ENCODE measurements at regions not wholly inside any gene's neighbourhood (a gene's known extent, or its start where the extent isn't known, plus 50 kb on each side); places are given as distances from the start of the nearest gene placed in this dataset.

- no peaks in the 10 kb centered on the region for H3K36me3 ChIP-seq (ENCODE audit: control insufficient read depth in 1 of 2, insufficient read depth in 2 of 2, low read length in 2 of 2)
- POLR2A ChIA-PET, result no interaction called here
- no peaks in the 10 kb centered on the region for H4K20me1 ChIP-seq (ENCODE audit: insufficient read depth)
- no peaks in the 10 kb centered on the region for H3K9me2 ChIP-seq (ENCODE audit: insufficient read depth)
- H3K4me1 ChIP-seq (ENCODE audit: control insufficient read depth in 1 of 2, insufficient read depth in 2 of 2, low read length in 2 of 2), result no peaks in the 10 kb centered on the region
- no peak overlapping the region for H3K4me3 ChIP-seq (replicated peaks in 1 of 2; ENCODE audit: low read depth in 1 of 2, low read length in 2 of 2)
- H3K4me2 ChIP-seq (ENCODE audit: low read length), result no peak overlapping the region
- no peak for TF ChIP-seq EGR1 (IDR thresholded peaks at IDR 0.05; ENCODE audit: low read depth)
- no peak for TF ChIP-seq CTCF (IDR thresholded peaks at IDR 0.05 in 2 of 3, conservative IDR thresholded peaks at IDR 0.05 in 1 of 3; ENCODE audit: borderline replicate concordance in 1 of 3, insufficient read depth in 1 of 3, low read depth in 2 of 3, low read length in 2 of 3)
- TF ChIP-seq EZH2phosphoT487 (IDR thresholded peaks at IDR 0.05; ENCODE audit: borderline replicate concordance), result no peak
- TF ChIP-seq SIN3A (IDR thresholded peaks at IDR 0.05; ENCODE audit: low read depth), result no peak
- TF ChIP-seq REST (IDR thresholded peaks at IDR 0.05; ENCODE audit: low read depth), result no peak
- no peak for TF ChIP-seq SP1 (IDR thresholded peaks at IDR 0.05; ENCODE audit: low read depth)
- no peak for TF ChIP-seq YY1 (IDR thresholded peaks at IDR 0.05; ENCODE audit: extremely low read depth, insufficient replicate concordance, low read depth, low read length)
- TF ChIP-seq ZBTB33 (IDR thresholded peaks at IDR 0.05; ENCODE audit: extremely low read depth, insufficient replicate concordance, low read length), result no peak
- no peak for TF ChIP-seq SRF (IDR thresholded peaks at IDR 0.05; ENCODE audit: low read depth)
- TF ChIP-seq TCF7L2 (IDR thresholded peaks at IDR 0.05; ENCODE audit: borderline replicate concordance, extremely low read depth, insufficient read depth, insufficient read length), result no peak
- TF ChIP-seq POLR2AphosphoS5 (IDR thresholded peaks at IDR 0.05; ENCODE audit: low read depth, low read length), result no peak
- TF ChIP-seq ATF3 (IDR thresholded peaks at IDR 0.05), result no peak
- TF ChIP-seq FOSL1 (IDR thresholded peaks at IDR 0.05; ENCODE audit: low read depth), result no peak
- H3K79me2 ChIP-seq (ENCODE audit: insufficient read depth, low read length), result no peaks in the 10 kb centered on the region
- H3K27ac ChIP-seq (ENCODE audit: low read depth, low read length), result no peak overlapping the region
- ATAC-seq (no peak), DNase-seq (ENCODE audit: low read depth, low spot score) (no peak)
- no peaks in the 10 kb centered on the region for H3K9me3 ChIP-seq (ENCODE audit: control insufficient read depth in 1 of 2, insufficient read depth in 1 of 2, low read depth in 1 of 2, low read length in 2 of 2)
- BruUV-seq (replicated peaks), result no TSS peak
- RAD21 ChIA-PET (ENCODE audit: low non-redundant PET in 1 of 2, low total read pairs in 2 of 2, uncharacterized antibody in 2 of 2, unreplicated experiment in 2 of 2), result no interaction called here
- CTCF ChIA-PET, result no interaction called here
- intact Hi-C loops (cut with micrococcal nuclease), result no loop called here
- H3K9ac ChIP-seq (ENCODE audit: low read length), result no peak overlapping the region
- H3K27me3 ChIP-seq (ENCODE audit: insufficient read depth, low read length), result peaks cover 41% of the 10 kb centered on the region
- H2AFZ ChIP-seq (ENCODE audit: low read depth, low read length, poor library complexity, severe bottlenecking), result no peak overlapping the region
These were observed 422.3 kb upstream of the PSMD7 start for GRCh38 chr16:73874324-73874723.
